ENCODE measurements at regions not wholly inside any gene's neighbourhood (a gene's known extent, or its start where the extent isn't known, plus 50 kb on each side); places are given as distances from the start of the nearest gene placed in this dataset.

GRCh38 chr7:114182837-114183236 lies 231.8 kb upstream of the FOXP2 start:
- no peak for TF ChIP-seq REST (IDR thresholded peaks at IDR 0.05; ENCODE audit: low read depth)
- TF ChIP-seq EP300 (IDR thresholded peaks at IDR 0.05; ENCODE audit: borderline replicate concordance), result no peak
- TF ChIP-seq RAD21 (IDR thresholded peaks at IDR 0.05; ENCODE audit: low read depth), result no peak
- TF ChIP-seq MAX (IDR thresholded peaks at IDR 0.05), result no peak
- no peak for TF ChIP-seq YY1 (IDR thresholded peaks at IDR 0.05; ENCODE audit: low read depth)
- no peak for TF ChIP-seq CEBPB (IDR thresholded peaks at IDR 0.05)
- no peak for TF ChIP-seq TAF1 (IDR thresholded peaks at IDR 0.05; ENCODE audit: low read depth)
- no peak for TF ChIP-seq TCF12 (IDR thresholded peaks at IDR 0.05; ENCODE audit: low read depth)
- no peak for TF ChIP-seq EGR1 (IDR thresholded peaks at IDR 0.05)
- TF ChIP-seq CREB1 (IDR thresholded peaks at IDR 0.05; ENCODE audit: low read depth), result no peak
- TF ChIP-seq USF1 (IDR thresholded peaks at IDR 0.05), result no peak
- no peak for TF ChIP-seq NFIC (IDR thresholded peaks at IDR 0.05)
- TF ChIP-seq FOXM1 (IDR thresholded peaks at IDR 0.05; ENCODE audit: borderline replicate concordance, low read depth), result no peak
- no peak for TF ChIP-seq ZBTB7A (IDR thresholded peaks at IDR 0.05; ENCODE audit: low read depth)

All from Ishikawa (cell line).